HG03025 (cell line): ENCODE measurements at regions not wholly inside any gene's neighbourhood (a gene's known extent, or its start where the extent isn't known, plus 50 kb on each side); places are given as distances from the start of the nearest gene placed in this dataset.
"Not testable (repeated sequence)": the region's sequence is repeated elsewhere in the genome, so short reads cannot be mapped to it uniquely, and the experiment has no call there.

Source experiments
- ATAC-seq: cut with Tn5 transposase; IDR thresholded peaks from one replicate; pipeline ENCODE4 v1.9.1; 2021; ENCODE audit warnings: mild to moderate bottlenecking, moderate library complexity; ENCODE audit not compliant: unreplicated experiment, low FRiP score

DNA sequence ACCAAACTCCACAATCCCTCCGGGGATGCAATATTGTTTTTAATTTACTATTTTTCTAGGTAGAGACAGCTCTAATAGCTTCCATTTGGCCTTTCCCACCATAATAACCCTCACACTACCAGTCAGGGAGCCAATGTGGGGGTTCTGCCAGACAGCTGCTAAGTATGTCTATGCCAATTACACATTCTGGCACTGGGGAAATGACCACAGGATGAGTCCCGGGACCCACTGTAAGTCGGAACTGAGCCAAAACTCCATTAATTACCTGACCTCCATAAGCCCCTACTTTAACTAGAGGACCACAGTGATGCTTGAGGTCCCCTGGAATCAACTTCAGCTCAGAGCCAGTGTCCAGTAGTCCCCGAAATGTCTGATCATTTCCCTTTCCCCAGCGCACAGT lies 95.2 kb upstream of the USP25 start:
- ATAC-seq = not testable (repeated sequence)

DNA sequence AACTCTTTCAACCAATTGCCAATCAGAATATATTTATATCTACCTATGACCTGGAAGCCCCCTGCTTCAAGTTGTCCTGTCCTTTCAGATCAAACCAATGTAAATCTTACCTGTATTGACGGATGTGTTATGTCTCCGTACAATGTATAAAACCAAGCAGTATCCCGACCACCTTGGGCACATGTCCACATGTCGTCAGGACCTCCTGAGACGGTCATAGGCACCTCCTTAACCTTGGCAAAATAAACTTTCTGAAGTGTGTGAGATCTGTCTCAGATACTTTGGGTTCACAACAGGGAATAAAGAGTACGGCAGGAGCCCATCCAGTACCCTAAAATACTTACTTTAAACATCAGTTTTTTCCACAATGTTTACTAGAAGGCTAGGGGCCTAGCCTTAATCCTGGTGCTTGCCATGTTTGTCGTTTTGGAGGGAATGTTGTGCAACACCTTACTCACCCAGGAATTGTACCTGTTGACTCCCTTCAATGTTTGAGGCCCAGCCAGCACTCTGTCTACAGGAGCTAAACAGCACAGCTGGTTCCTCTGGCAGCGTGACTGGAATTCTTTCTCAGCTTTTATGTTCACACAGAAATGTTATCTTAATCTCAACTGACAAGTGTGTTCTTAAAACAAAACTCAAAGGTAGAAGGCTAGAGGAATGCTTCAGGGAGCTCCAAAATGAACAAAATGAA lies 90.8 kb upstream of the USP25 start:
- no peak for ATAC-seq

DNA sequence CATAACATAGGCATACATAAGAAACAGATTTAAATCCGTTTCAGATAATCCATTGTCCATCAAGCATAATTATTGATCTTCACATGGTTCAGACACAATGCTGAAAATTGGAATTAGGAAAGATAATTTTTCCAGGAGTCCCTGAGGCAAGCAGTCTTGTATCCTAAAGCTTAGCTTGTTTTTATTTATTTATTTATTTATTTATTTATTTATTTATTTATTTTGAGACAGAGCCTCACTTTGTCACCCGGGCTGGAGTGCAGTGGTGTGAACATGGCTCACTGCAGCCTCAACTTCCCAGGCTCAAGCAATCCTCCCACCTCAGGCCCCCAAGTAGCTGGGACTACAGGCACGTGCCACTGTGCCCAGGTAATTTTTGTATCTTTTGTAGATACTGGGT lies 89.7 kb upstream of the USP25 start:
- ATAC-seq = not testable (repeated sequence)

DNA sequence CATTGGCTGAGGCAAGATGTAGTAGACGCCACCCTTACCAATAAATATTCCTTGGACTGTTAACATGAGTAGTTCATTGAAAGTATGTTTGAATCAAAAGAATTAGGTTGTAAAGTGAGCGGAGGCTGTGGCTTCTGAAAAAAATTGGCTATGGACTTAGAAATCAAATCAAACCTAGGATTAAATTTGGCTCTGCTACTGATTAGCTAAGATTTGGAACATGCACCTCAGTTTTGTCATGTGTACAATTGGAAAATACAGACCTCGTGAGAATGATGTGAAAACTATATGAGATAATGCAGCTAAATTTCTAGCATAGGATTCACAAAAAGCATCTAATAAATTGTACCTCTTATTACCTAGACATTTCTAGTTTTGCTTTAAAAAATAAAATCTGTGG lies 85.3 kb upstream of the USP25 start:
- no peak for ATAC-seq

DNA sequence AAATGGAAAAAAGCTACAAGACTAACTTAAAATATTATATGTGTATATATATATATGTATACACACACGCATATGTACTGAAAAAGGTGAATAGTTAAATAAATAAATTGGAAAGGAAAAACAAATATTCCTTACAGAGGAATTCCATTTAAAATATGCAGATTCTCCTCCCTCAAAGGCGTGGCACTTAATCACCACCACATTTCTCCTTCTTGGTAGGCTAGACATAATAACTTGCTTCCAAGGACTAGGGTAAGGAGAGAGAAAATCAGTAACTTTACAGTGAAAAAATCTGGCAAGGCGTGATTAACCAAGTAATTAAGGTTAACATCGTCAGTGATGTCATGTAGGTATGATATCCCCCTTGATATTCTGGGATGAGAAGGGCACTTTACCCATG lies 84.0 kb upstream of the USP25 start:
- no peak for ATAC-seq

DNA sequence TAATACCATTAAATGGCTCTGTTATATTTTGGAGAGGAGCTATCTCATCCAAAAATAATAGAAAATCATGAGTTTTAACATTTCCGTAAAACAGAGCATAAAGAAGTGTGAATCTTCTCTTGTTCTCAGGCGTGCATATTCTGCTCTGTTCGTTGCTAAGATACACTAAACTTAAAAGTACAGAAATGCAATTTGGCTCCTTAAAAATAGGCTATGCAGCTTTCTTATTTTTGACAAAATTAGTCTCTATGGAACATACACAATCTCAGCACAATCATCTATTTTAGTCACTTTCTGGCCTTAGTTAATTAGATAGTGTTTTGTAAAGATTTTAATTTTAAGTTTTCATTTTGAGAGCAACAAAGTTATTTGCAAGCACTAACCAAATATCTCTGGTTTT lies 79.0 kb upstream of the USP25 start:
- ATAC-seq = no peak

DNA sequence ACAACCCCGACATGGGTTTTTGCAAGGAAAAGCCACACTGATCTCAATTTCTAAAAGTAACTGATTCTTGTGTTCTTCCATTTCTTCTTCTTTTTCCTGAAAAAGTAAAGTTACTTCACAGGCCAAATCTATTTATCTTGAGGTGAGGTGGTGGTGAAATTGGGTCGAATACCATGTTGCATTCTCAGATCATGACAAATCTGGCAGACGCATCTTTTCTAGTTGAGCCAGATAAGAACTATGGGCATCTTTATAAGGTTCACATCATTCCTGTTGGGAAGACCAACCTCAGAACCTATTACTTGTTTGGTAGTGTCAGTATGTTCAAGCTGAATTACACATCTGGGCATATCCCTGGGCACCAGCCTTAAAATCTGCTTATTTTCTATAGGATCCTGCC lies 78.6 kb upstream of the USP25 start:
- ATAC-seq = no peak

DNA sequence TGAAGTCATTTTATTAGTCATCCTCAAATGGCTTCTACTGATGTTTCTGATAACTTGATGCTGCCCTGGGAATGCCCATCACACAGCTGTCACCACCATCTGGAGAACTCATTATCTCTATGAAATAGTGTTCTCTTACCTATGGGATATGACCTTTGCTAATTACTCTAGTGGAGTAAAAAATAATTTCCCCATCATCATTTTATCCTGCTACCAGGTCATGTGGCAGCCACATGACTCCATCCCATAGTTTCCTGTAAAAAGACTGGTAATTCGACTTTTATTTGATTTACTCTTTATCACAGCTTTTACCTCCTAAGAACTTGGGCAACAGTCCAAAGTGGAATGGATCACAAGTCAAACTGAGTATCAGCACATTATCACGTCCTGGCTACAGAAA lies 76.1 kb upstream of the USP25 start:
- ATAC-seq = no peak

DNA sequence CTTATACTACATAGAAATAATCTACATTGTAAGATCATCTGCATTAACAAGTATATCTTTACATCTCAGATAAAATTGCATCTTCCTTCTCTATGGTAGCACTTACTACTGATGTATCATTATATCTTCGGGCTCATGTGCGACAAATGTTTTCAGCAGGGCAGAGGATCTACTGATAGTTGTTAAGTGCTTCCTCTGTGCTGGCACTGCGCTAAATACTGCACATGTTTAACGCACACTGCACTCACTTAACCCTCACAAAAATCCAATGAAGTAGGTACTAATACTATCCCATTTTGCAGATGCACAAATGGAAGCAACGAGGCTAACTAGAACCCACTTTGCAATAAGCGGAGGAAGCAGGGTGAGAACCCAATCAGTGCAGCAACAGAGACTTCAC lies 75.6 kb upstream of the USP25 start:
- no peak for ATAC-seq

DNA sequence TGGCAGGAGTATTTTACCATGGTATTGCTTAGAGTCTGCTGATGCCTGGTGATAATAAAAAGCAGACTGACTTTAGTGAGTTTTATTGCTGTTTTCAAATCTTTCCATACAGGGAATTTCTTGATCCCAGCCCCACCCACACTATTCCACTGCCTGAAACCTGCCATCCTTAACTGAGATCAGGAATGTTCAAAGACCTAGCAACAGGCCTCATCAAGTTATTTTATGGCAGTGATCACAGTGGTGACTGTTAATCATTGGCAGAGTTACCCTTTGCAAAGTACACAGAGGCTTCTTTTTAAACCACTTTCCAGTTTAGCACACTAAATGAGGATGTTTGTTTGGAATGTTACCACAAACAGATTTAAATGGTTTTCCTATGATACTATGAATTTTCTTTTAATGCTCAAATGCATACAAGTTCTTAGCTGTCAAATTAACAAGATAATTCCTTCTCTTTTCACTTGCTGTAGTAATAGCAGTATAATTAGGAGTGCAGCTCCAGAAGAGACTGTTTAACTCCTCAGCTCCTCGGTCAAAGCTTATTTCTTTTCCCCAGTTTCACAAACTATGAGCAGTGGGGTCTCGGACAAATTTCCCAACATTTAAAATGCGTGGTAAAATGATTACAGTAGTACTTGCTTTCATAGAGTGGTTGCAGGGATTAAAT lies 69.9 kb upstream of the USP25 start:
- no peak for ATAC-seq

DNA sequence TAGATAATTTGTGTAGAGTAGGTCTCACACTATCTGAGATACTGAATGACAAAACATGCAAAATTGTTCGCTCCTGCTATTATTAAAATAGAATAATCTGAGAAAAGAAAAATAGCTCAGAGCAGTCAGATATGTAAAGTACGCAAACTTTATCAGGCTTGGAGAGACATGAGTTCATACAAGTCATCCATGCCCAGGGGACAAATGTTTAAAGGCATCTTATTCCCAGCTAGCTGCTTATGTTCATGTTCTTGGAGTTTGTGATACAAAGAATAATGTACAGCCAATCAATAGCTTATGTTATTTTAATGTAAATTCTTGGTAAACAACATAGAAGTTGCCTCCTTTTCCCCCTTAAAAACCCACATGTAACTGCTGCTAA lies 69.4 kb upstream of the USP25 start:
- no peak for ATAC-seq

DNA sequence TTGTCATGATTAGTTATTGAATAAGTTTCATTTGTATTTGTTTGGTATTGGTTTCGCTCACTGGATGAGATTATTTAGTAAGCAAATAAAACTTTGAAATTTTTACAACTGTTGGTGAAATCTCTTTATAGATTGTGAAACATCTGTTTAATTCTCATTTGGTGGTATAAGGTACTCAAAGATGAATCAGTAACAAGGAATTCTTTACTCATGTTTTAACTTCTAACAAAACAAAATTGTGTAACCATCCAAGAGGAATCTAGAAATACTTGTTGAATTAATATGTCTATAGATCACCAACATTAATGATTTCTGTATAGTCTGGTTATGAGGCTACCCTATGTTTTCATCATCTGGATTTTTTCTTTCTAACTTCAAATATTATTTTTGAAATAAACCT lies 62.8 kb upstream of the USP25 start:
- no peak for ATAC-seq

DNA sequence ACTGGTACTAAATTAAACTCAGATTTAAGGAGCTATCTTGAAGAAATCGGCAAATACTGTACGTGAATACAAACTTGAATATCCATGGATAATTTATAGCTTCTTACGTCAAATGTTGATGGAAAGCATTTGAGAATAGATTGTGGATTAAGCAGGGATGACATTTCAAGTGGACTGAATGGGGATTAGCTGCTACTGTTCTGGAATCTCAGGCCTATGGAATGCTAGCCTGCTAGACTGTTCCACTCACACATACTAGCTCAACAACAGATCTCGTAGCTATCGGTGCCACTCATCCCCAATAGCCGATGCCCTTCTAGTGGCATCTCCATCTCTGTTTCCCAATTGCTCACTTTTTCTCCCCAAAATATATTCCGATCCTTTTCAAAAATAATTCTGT lies 62.0 kb upstream of the USP25 start:
- no peak for ATAC-seq

DNA sequence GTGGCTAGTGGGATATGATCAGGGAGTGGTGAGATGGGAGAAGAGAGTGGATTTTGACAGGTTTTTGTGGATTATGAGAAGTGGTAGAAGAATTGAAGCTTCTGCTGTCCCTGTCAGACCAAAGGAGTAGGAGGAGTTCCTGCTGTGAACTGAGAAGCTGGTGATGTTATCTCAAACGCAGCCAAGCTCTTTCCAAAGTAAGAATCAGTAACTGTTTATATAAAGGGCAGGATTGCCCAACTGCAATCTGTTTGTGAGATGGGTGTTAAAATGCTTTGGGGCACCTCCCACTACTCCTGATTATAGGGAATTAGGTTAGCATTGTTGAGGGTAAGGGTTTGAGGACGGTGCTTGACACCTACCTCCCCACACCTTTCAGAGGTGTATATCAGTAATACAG lies 60.5 kb upstream of the USP25 start:
- no peak for ATAC-seq

DNA sequence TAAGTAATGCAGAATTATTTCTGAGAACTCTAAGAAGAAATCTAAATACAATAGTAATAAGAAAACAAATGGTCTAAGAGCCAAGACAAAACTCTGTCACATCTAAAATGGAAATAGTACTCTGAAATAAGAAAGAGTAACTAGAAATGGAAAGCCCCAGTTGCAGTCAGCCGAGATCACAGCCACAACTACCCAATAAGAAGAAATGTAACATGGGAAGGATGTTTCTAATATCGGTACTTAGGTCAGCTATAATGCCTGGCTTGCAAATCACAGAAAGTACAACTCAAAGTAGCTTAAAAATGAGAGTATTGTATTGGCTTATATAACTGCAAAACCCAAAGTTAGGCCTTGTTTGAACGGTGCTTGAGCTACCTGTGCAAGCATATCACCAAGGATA lies 58.6 kb upstream of the USP25 start:
- peak; percentile 71 for ATAC-seq

DNA sequence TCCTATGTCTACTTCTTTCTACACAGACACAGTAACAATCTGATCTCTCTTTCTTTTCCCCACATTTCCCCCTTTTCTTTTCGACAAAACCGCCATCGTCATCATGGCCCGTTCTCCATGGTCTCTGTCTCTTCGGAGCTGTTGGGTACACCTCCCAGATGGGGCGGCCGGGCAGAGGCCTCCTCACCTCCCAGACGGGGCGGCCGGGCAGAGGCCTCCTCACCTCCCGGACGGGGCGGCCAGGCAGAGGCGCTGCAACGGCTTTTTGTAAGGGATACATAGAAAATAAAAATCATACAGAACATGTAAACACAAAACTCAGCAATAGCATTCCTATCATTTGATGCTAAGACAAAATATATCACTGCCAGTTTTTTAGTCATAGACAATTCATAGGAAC lies 57.2 kb upstream of the USP25 start:
- ATAC-seq = not testable (repeated sequence)

DNA sequence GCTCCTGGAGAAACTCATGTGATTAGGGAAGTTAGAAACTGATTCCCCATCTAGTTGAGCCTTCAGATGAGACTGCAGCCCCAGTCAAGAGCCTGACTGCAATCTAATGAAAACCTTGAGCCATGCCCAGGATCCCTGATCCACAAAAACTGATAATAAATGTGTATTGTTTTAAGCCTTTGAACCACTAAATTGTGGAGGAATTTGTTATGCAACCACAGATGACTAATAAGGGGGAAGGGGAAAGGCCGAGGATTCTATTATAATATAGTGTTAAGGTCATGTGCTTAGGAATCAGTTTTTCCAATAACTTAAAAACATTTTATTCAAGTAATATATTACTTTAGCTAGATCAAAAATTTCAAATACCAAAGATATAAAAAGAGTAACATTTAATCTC lies 52.8 kb upstream of the USP25 start:
- ATAC-seq = no peak

DNA sequence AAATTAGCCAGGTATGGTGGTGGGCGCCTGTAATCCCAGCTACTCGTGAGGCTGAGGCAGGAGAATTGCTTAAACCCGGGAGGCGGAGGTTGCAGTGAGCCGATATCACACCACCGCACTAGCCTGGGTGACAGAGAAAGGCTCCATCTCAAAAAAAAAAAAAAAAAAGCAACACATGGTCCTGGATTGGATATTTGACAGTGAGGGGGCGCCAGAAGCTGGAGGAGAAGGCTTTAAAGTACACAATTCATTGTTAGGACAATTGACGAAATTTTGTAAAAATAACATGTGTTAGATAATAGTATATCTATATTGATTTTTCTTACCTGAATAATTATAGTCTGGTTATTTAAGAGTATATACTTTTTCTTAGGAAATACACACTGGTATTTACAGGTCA lies 50.2 kb upstream of the USP25 start:
- ATAC-seq = no peak
